Chondrocyte (in vitro differentiated cells): ENCODE measurements at regions not wholly inside any gene's neighbourhood (a gene's known extent, or its start where the extent isn't known, plus 50 kb on each side); places are given as distances from the start of the nearest gene placed in this dataset.

ENCODE experiments used
- DNase-seq: peaks from one replicate; pipeline ENCODE4 v3.0.0; 2021; ENCODE audit warnings: mixed read lengths, low spot score
- H3K27ac Mint-ChIP-seq: one replicate; pipeline ENCODE4 v1.8.0; 2021; ENCODE audit warnings: mild to moderate bottlenecking, moderate library complexity, mixed read lengths; ENCODE audit not compliant: unreplicated experiment
- H3K27me3 Mint-ChIP-seq: 2 replicates; pipeline ENCODE4 v1.8.0; 2021; ENCODE audit warnings: low read depth, mixed read lengths
- H3K36me3 Mint-ChIP-seq: 2 replicates; pipeline ENCODE4 v1.8.0; 2021; ENCODE audit warnings: low read depth, mixed read lengths
- H3K4me1 Mint-ChIP-seq: 2 replicates; pipeline ENCODE4 v1.8.0; 2021; ENCODE audit warnings: low read depth, mild to moderate bottlenecking, mixed read lengths
- H3K4me3 Mint-ChIP-seq: one replicate; pipeline ENCODE4 v1.8.0; 2021; ENCODE audit warnings: mild to moderate bottlenecking, moderate library complexity, mixed read lengths; ENCODE audit not compliant: unreplicated experiment
- H3K9me3 Mint-ChIP-seq: 2 replicates; pipeline ENCODE4 v1.8.0; 2021; ENCODE audit warnings: low read depth, mixed read lengths
- CTCF ChIP-seq: fragments of 200-600 bp; sonication (generic); IDR thresholded peaks from 2 replicates; pipeline ENCODE4 v1.5.0; 2021; ENCODE audit warnings: antibody characterized with exemption, mild to moderate bottlenecking, moderate library complexity

- H3K4me1 Mint-ChIP-seq: no peaks in the 10 kb centered on the region
- H3K27ac Mint-ChIP-seq: no peak overlapping the region
- H3K27me3 Mint-ChIP-seq: peaks cover 75% of the 10 kb centered on the region
- H3K36me3 Mint-ChIP-seq: no peaks in the 10 kb centered on the region
- no peaks in the 10 kb centered on the region for H3K9me3 Mint-ChIP-seq
- no peak overlapping the region for H3K4me3 Mint-ChIP-seq
- TF ChIP-seq CTCF: no peak
- no peak for DNase-seq
These were observed 193.4 kb upstream of the HES1 start for GRCh38 chr3:193942516-193943055.

GRCh38 chr3:193943200-193943599 lies 192.7 kb upstream of the HES1 start:
- Mint-ChIP-seq H3K4me3 (no peak overlapping the region), H3K4me1 (no peaks in the 10 kb centered on the region), H3K27ac (no peak overlapping the region), H3K9me3 (no peaks in the 10 kb centered on the region), H3K27me3 (peaks cover 73% of the 10 kb centered on the region), H3K36me3 (no peaks in the 10 kb centered on the region)
- DNase-seq: no peak
- no peak for TF ChIP-seq CTCF

GRCh38 chr3:193943851-193944517 lies 192.0 kb upstream of the HES1 start:
- no peaks in the 10 kb centered on the region for H3K36me3 Mint-ChIP-seq
- H3K4me1 Mint-ChIP-seq: no peaks in the 10 kb centered on the region
- H3K27me3 Mint-ChIP-seq: peaks cover 71% of the 10 kb centered on the region
- H3K4me3 Mint-ChIP-seq: no peak overlapping the region
- TF ChIP-seq CTCF: no peak
- no peak for DNase-seq
- H3K9me3 Mint-ChIP-seq: no peaks in the 10 kb centered on the region
- H3K27ac Mint-ChIP-seq: no peak overlapping the region

- Mint-ChIP-seq H3K4me3 (no peak overlapping the region), H3K4me1 (no peaks in the 10 kb centered on the region), H3K9me3 (no peaks in the 10 kb centered on the region), H3K27me3 (peaks cover 70% of the 10 kb centered on the region), H3K36me3 (no peaks in the 10 kb centered on the region), H3K27ac (no peak overlapping the region)
- no peak for TF ChIP-seq CTCF
- DNase-seq: no peak
These were observed 191.4 kb upstream of the HES1 start for GRCh38 chr3:193944518-193944884.

GRCh38 chr3:193945143-193945542 lies 190.8 kb upstream of the HES1 start:
- no peak for TF ChIP-seq CTCF
- Mint-ChIP-seq H3K9me3 (no peaks in the 10 kb centered on the region), H3K36me3 (no peaks in the 10 kb centered on the region), H3K4me3 (no peak overlapping the region), H3K4me1 (no peaks in the 10 kb centered on the region), H3K27me3 (peaks cover 68% of the 10 kb centered on the region), H3K27ac (no peak overlapping the region)
- no peak for DNase-seq
